IMR-90 (cell line): ENCODE measurements at regions not wholly inside any gene's neighbourhood (a gene's known extent, or its start where the extent isn't known, plus 50 kb on each side); places are given as distances from the start of the nearest gene placed in this dataset.

ENCODE experiments used
- ATAC-seq: fragments of 200-7000 bp; cut with Tn5 transposase; 2 replicates; pipeline ENCODE4 v1.9.1; 2020; ENCODE audit warnings: low read depth, mild to moderate bottlenecking, moderate library complexity
- BruUV-seq: library from RNA; stranded (reverse); fragments of 400-500 nt; replicated peaks from 2 replicates; lab custom pipeline; 2021; lab: Mats Ljungman, UMichigan
- CTCF ChIA-PET: fragments of 300-600 bp; formaldehyde crosslinking; extraction: SDS; loops from one replicate; lab custom pipeline; 2021; ENCODE audit warnings: antibody characterized with exemption; lab: Yijun Ruan, JAX
- POLR2A ChIA-PET: fragments of 300-600 bp; sonication (Branson Sonifier 250); formaldehyde crosslinking; loops from one replicate; lab custom pipeline; 2022; ENCODE audit warnings: antibody characterized with exemption; ENCODE audit not compliant: unreplicated experiment; lab: Charles Lee
- DNase-seq: peaks from one replicate; pipeline ENCODE4 v3.0.0; 2013
- H2AFZ ChIP-seq: replicated peaks from 2 replicates; pipeline ENCODE3; 2013; ENCODE audit warnings: low read length, mild to moderate bottlenecking; ENCODE audit not compliant: poor library complexity
- H2AK5ac ChIP-seq: 2 replicates; pipeline ENCODE4 v1.6.1; 2013; ENCODE audit warnings: low read depth, low read length, inconsistent platforms
- H2AK9ac ChIP-seq: replicated peaks from 2 replicates; pipeline ENCODE3; 2013; ENCODE audit warnings: mild to moderate bottlenecking, low read depth, low read length, moderate library complexity; ENCODE audit not compliant: poor library complexity
- H2BK120ac ChIP-seq: 2 replicates; pipeline ENCODE4 v1.6.1; 2013; ENCODE audit warnings: low read depth, low read length, inconsistent platforms
- H2BK15ac ChIP-seq: 3 replicates; pipeline ENCODE4 v1.6.1; 2013; ENCODE audit warnings: low read depth, low read length, inconsistent platforms
- H2BK20ac ChIP-seq: 2 replicates; pipeline ENCODE4 v1.6.1; 2013; ENCODE audit warnings: low read depth, mild to moderate bottlenecking, inconsistent platforms, low read length, moderate library complexity
- H2BK5ac ChIP-seq: 2 replicates; pipeline ENCODE4 v1.6.1; 2013; ENCODE audit warnings: mild to moderate bottlenecking, low read depth, low read length, inconsistent platforms; ENCODE audit not compliant: poor library complexity, severe bottlenecking
- H3K14ac ChIP-seq: replicated peaks from 2 replicates; pipeline ENCODE4 v1.6.1; 2013; ENCODE audit warnings: low read depth, low read length, inconsistent platforms
- H3K18ac ChIP-seq: 2 replicates; pipeline ENCODE4 v1.6.1; 2013; ENCODE audit warnings: low read depth, low read length, control low read depth
- H3K23ac ChIP-seq: 2 replicates; pipeline ENCODE4 v1.6.1; 2013; ENCODE audit warnings: low read depth, low read length, inconsistent platforms
- H3K27ac ChIP-seq: 2 replicates; pipeline ENCODE4 v1.5.1; 2013; ENCODE audit warnings: mild to moderate bottlenecking, control low read depth, low read length; ENCODE audit not compliant: insufficient read depth
- H3K27me3 ChIP-seq: 2 replicates; pipeline ENCODE4 v1.6.1; 2013; ENCODE audit warnings: low read length; ENCODE audit not compliant: control insufficient read depth, insufficient read depth
- H3K36me3 ChIP-seq: 2 replicates; pipeline ENCODE4 v1.6.1; 2013; ENCODE audit warnings: low read length, mixed read lengths; ENCODE audit not compliant: control insufficient read depth, insufficient read depth
- H3K4ac ChIP-seq: 2 replicates; pipeline ENCODE4 v1.6.1; 2013; ENCODE audit warnings: low read depth, low read length, inconsistent platforms
- H3K4me1 ChIP-seq: 2 replicates; pipeline ENCODE4 v1.6.1; 2013; ENCODE audit warnings: low read length, mixed read lengths; ENCODE audit not compliant: control insufficient read depth, insufficient read depth
- H3K4me2 ChIP-seq: 2 replicates; pipeline ENCODE4 v1.6.1; 2013; ENCODE audit warnings: low read depth, mild to moderate bottlenecking, control low read depth, low read length, moderate library complexity
- H3K4me3 ChIP-seq: 2 replicates; pipeline ENCODE4 v1.5.1; 2013; ENCODE audit warnings: low read depth, mild to moderate bottlenecking, control low read depth, low read length, moderate library complexity; ENCODE audit not compliant: insufficient read depth
- H3K56ac ChIP-seq: 2 replicates; pipeline ENCODE4 v1.6.1; 2013; ENCODE audit warnings: low read length, inconsistent platforms; ENCODE audit not compliant: insufficient read depth; ENCODE audit errors: extremely low read depth
- H3K79me1 ChIP-seq, 2 experiments: 2 replicates each; pipeline ENCODE4 v1.6.1; 2013; ENCODE audit warnings: low read length in 2 of 2, inconsistent platforms in 1 of 2, low read depth in 1 of 2
- H3K9ac ChIP-seq: 2 replicates; pipeline ENCODE4 v1.6.1; 2013; ENCODE audit warnings: low read depth, low read length, control low read depth
- H3K9me1 ChIP-seq: 2 replicates; pipeline ENCODE4 v1.6.1; 2013; ENCODE audit warnings: low read length, inconsistent platforms; ENCODE audit not compliant: insufficient read depth
- H3K9me3 ChIP-seq: 2 replicates; pipeline ENCODE4 v1.6.1; 2013; ENCODE audit warnings: low read length; ENCODE audit not compliant: control insufficient read depth, insufficient read depth
- H4K20me1 ChIP-seq: 2 replicates; pipeline ENCODE4 v1.6.1; 2013; ENCODE audit warnings: low read length, inconsistent platforms; ENCODE audit not compliant: insufficient read depth
- H4K5ac ChIP-seq: 2 replicates; pipeline ENCODE4 v1.6.1; 2013; ENCODE audit warnings: mild to moderate bottlenecking, low read depth, low read length, control low read depth
- H4K8ac ChIP-seq, 2 experiments: 2 replicates each; pipeline ENCODE4 v1.6.1; 2013; ENCODE audit warnings: low read depth in 2 of 2, low read length in 2 of 2, control low read depth in 1 of 2, inconsistent platforms in 1 of 2
- H4K91ac ChIP-seq: 2 replicates; pipeline ENCODE4 v1.6.1; 2013; ENCODE audit warnings: low read depth, low read length, inconsistent platforms; ENCODE audit not compliant: insufficient read depth
- CHD1 ChIP-seq: IDR thresholded peaks from 2 replicates; pipeline ENCODE4 v1.6.1; 2012; ENCODE audit warnings: low read depth, low read length, improper control_type of control experiment
- FOS ChIP-seq: fragments of 150-350 bp; IDR thresholded peaks from 2 replicates; pipeline ENCODE4 v1.6.1; 2016; ENCODE audit warnings: low read depth, low read length
- MAFK ChIP-seq: IDR thresholded peaks from 2 replicates; pipeline ENCODE4 v1.6.1; 2012; ENCODE audit warnings: low read depth, low read length, improper control_type of control experiment
- WGBS, 2 experiments: methylation state at CpG; one replicate each; pipeline versions ENCODE4 v1.1.5 to v1.1.7; 2013; ENCODE audit warnings: missing lambda C conversion rate in 2 of 2; ENCODE audit not compliant: insufficient read length in 1 of 2; ENCODE audit errors: extremely low coverage in 2 of 2; 5-methylcytosine and 5-hydroxymethylcytosine counted together
- dilution Hi-C: fragments of 300-500 bp; cut with HindIII; formaldehyde crosslinking; loops from one replicate; pipeline ENCODE4 v1.14.3; 2018; ENCODE audit warnings: low sequenced_read_pairs; ENCODE audit not compliant: unreplicated experiment
- in situ Hi-C: fragments of 300-500 bp; cut with MboI; formaldehyde crosslinking; loops from 3 replicates; pipeline ENCODE4 v1.14.3; 2019; ENCODE audit warnings: low sequenced_read_pairs, inconsistent platforms, mixed read lengths
- intact Hi-C: fragments of 100-400 bp; cut with micrococcal nuclease; formaldehyde crosslinking; loops from 2 replicates; pipeline ENCODE4 v1.10.0; 2022
- TF ChIP-seq, protein P1 (sequence below): conservative IDR thresholded peaks from 2 replicates; pipeline ENCODE4 v1.5.1; 2012; ENCODE audit warnings: mild to moderate bottlenecking, low read depth, low read length, improper control_type of control experiment
- TF ChIP-seq, protein P2 (sequence below): fragments of 150-350 bp; IDR thresholded peaks from 2 replicates; pipeline ENCODE4 v1.6.1; 2016; ENCODE audit warnings: low read depth, mild to moderate bottlenecking, low read length, moderate library complexity, borderline replicate concordance

DNA sequence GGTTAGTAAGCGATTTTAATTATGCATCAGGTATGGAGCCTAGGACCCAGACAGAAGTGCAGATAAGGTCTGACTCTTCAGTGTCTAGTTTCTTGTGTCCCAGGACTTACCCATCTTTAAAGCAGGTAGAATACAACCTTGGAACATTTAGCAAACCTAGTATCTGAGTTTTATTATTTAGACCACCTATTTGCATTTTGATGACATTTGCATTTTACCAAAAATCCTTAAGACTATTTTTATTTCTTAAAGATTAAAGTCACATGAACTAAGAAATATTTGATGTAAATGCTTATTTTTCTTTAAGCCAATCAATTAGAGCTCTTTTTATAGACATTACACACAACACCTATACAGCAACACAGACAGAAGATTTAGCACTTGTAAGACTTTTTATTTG is 939.1 kb downstream of the OTOL1 start:
- dilution Hi-C loops, result no loop called here
- no peaks in the 10 kb centered on the region for H3K9me3 ChIP-seq
- DNase-seq (no peak), ATAC-seq (no peak)
- H2BK5ac ChIP-seq, result no peak overlapping the region
- no peaks in the 10 kb centered on the region for H3K9me1 ChIP-seq
- H4K8ac ChIP-seq, result no peak overlapping the region
- H3K4ac ChIP-seq, result no peak overlapping the region
- no peak overlapping the region for H3K9ac ChIP-seq
- no peak overlapping the region for H3K14ac ChIP-seq
- H3K4me2 ChIP-seq, result no peak overlapping the region
- no peak for TF ChIP-seq CHD1
- TF ChIP-seq, protein P1, sequence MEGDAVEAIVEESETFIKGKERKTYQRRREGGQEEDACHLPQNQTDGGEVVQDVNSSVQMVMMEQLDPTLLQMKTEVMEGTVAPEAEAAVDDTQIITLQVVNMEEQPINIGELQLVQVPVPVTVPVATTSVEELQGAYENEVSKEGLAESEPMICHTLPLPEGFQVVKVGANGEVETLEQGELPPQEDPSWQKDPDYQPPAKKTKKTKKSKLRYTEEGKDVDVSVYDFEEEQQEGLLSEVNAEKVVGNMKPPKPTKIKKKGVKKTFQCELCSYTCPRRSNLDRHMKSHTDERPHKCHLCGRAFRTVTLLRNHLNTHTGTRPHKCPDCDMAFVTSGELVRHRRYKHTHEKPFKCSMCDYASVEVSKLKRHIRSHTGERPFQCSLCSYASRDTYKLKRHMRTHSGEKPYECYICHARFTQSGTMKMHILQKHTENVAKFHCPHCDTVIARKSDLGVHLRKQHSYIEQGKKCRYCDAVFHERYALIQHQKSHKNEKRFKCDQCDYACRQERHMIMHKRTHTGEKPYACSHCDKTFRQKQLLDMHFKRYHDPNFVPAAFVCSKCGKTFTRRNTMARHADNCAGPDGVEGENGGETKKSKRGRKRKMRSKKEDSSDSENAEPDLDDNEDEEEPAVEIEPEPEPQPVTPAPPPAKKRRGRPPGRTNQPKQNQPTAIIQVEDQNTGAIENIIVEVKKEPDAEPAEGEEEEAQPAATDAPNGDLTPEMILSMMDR, result no peak
- TF ChIP-seq, protein P2, sequence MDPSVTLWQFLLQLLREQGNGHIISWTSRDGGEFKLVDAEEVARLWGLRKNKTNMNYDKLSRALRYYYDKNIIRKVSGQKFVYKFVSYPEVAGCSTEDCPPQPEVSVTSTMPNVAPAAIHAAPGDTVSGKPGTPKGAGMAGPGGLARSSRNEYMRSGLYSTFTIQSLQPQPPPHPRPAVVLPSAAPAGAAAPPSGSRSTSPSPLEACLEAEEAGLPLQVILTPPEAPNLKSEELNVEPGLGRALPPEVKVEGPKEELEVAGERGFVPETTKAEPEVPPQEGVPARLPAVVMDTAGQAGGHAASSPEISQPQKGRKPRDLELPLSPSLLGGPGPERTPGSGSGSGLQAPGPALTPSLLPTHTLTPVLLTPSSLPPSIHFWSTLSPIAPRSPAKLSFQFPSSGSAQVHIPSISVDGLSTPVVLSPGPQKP, result no peak
- no peak for TF ChIP-seq FOS
- TF ChIP-seq MAFK, result peak; percentile 35; the same call in 1 of the 2 replicates
- H3K56ac ChIP-seq, result no peak overlapping the region
- WGBS, 2 experiments, result no CpG with 5 or more reads among the region's 1 CpG
- no peaks in the 10 kb centered on the region for H3K79me1 ChIP-seq
- no peak overlapping the region for H2BK120ac ChIP-seq
- no peak overlapping the region for H2BK20ac ChIP-seq
- BruUV-seq, result no TSS peak
- no peak overlapping the region for H2AK5ac ChIP-seq
- no peak overlapping the region for H3K4me3 ChIP-seq
- H3K27me3 ChIP-seq, result no peaks in the 10 kb centered on the region
- ChIA-PET POLR2A (no interaction called here), CTCF (no interaction called here)
- no peak overlapping the region for H4K91ac ChIP-seq
- no peak overlapping the region for H3K23ac ChIP-seq
- H3K18ac ChIP-seq, result no peak overlapping the region
- H3K36me3 ChIP-seq, result no peaks in the 10 kb centered on the region
- no peak overlapping the region for H2BK15ac ChIP-seq
- H3K4me1 ChIP-seq, result no peaks in the 10 kb centered on the region
- H4K5ac ChIP-seq, result no peak overlapping the region
- no peak overlapping the region for H3K27ac ChIP-seq
- no peaks in the 10 kb centered on the region for H4K20me1 ChIP-seq
- no peak overlapping the region for H2AFZ ChIP-seq
- no peak overlapping the region for H2AK9ac ChIP-seq
- intact Hi-C loops, result no loop called here
- in situ Hi-C loops, result no loop called here
